ENCODE measurements at regions not wholly inside any gene's neighbourhood (a gene's known extent, or its start where the extent isn't known, plus 50 kb on each side); places are given as distances from the start of the nearest gene placed in this dataset.

GRCh38 chr13:40379794-40380578 is 286.5 kb downstream of the FOXO1 start:
- TF ChIP-seq CTCF (IDR thresholded peaks at IDR 0.05; ENCODE audit: insufficient read depth, low read length, poor library complexity, severe bottlenecking) (no peak), EZH2phosphoT487 (conservative IDR thresholded peaks at IDR 0.05; ENCODE audit: low read length) (no peak)

All from SU-DHL-6 (cell line).